Posterior cingulate gyrus (tissue), 11 donors: ENCODE measurements at regions not wholly inside any gene's neighbourhood (a gene's known extent, or its start where the extent isn't known, plus 50 kb on each side); places are given as distances from the start of the nearest gene placed in this dataset.

Experiments
- DNase-seq, 10 donors: peaks; one replicate each; pipeline versions ENCODE4 v3.0.0 to v3.0.0-alpha.2; 2020 to 2021; ENCODE audit warnings: mixed read lengths in 3 of 10
- intact Hi-C: fragments of 100-400 bp; cut with DNase I; formaldehyde crosslinking; loops from one replicate; pipeline ENCODE4 v1.15.1; 2023

DNA sequence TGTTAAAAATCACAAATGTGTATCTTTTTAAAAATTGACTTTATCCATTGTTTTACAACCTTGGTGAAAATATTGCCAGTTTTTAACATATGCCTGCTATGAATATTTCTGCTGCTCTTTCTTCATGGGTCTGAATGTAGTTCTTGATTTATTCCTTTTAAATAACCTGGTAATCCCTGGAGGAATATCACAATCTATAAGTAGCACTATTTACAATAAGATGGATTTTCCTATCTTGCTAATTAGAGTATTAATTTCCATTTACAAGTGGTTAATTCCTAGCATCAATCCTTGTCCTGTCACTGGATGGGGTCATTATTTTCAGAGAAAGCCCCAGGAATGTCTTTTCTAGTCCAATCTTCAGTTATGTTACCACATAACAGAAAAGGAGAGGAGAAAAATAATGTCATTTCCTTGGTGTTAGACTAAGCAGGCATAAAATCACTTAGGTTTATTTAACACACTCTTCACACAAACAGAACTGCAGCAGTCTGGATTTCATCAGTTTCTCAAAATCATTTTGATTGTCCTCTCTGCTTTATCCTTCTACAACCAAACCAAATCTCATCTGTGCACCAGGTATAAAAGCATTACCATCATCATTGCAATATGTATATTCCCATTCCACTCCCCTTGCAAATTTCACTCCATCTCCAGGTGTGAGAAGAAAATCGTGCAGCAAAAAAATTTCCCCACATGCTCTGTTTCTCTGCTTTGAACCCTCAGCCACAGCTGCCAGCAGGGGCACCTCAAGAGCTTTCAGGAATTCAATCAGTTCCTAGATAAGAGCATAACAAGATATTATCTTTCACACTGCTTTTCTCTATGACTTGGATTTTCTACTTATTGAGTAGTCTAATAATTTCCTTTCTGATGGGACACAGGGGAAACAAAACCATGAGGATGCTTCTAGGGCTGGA lies 204.1 kb downstream of the SEC61B start:
- intact Hi-C loops: no loop called here

DNA sequence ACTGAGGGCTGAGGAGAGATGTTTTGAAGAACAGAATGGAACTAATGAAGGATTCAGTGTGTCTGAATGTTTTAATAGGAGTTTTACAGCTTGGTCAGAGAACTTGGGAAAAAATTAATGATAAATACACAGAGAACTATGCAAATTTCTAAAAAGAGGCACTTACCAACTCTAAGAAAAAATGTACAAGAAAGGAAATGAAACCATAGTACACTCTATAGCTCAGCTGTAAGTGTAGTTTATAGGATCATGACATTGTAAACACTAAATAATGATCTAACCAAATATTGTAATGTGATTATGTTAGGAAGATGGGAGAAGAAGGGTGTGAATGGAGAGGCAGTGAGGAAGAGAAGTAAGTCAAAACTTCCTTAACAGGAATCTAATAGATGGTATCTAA lies 205.2 kb downstream of the SEC61B start:
- intact Hi-C loops: no loop called here
- no peak for DNase-seq

More for the DNA sequence above, 204.1 kb downstream of the SEC61B start:
- DNase-seq: no peak

DNA sequence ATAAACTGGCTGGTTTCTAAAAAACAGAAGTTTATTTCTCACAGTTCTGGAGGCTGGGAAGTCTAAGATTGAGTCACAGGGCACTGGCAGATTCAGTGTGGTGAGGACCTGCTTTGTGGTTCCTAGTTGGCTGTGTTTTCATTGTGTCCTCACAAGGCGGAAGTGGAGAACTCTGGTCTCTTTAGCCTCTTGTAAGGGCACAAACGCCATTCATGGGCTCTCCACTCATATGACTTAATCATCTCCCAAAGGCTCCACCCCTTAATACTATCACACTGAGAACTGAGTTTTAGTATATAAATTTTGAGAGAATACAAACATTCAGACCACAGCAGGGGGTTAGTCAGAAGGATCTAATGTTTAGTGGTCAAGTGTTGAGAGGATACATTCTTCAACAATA lies 208.2 kb downstream of the SEC61B start:
- no peak for DNase-seq
- intact Hi-C loops: no loop called here

DNA sequence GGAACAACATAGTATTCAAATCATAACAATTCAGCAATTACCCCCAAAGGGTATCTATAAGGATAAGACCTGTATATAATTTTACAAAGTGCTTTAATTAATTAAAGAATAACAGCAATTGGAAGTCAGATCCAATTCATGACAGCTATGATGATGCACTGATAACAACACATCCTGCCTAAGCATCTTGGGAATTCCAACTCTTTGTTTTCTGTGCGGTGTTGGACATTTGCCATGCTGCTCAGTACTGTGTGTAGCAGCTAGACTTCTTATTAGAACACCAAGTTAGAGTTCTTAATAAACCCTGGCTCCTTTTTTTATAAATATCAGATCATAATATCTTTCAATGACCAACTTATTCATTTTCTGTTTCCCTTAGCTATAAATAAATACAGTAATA lies 209.0 kb downstream of the SEC61B start:
- DNase-seq: no peak
- intact Hi-C loops: no loop called here

- no peak for DNase-seq
These were observed 210.0 kb downstream of the SEC61B start for GRCh38 chr9:99432075-99432474.

GRCh38 chr9:99433095-99433494 lies 211.0 kb downstream of the SEC61B start:
- no peak for DNase-seq
- intact Hi-C loops: no loop called here

More at GRCh38 chr9:99432075-99432474, 210.0 kb downstream of the SEC61B start:
- intact Hi-C loops: no loop called here

GRCh38 chr9:99433555-99433954 lies 211.5 kb downstream of the SEC61B start:
- DNase-seq: no peak
- intact Hi-C loops: no loop called here

DNA sequence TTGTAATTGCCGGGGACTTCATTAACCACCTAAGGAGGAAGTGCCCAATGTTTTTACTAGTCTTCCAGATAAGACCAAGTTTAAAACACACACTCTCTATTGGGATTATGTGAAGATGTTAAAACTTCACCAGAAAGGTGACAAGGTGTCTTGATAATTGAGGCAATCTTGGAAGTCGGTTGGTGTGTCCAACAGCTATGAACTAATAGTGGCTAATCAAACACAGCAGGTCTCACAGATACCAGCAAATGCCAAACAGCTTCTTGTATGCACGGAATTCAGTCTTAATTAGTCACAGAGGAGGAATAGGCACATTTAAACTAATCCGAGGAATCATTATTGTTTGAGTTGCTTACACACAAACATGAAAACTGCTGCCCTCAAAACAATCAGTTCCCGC lies 214.5 kb downstream of the SEC61B start:
- intact Hi-C loops: no loop called here
- no peak for DNase-seq

GRCh38 chr9:99437145-99437544 lies 215.1 kb downstream of the SEC61B start:
- no peak for DNase-seq
- intact Hi-C loops: no loop called here

GRCh38 chr9:99438596-99438995 lies 216.5 kb downstream of the SEC61B start:
- no peak for DNase-seq
- intact Hi-C loops: no loop called here

DNA sequence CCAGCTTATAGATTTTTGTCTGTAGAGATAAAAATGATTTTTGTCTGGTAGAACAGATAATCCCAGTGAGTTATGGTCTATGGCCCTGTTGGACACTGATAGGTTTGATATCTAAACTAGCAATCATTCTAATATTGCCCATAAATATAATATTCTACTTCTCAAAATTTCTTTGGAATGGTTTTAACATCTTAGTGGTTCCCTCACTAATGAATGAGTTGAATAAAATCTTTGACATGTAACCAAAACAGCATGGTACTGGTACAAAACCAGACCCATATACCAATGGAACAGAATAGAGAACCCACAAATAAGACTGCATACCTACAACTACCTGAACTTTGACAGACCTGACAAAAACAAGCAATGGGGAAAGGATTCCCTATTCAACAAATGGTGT lies 219.7 kb downstream of the SEC61B start:
- no peak for DNase-seq
- intact Hi-C loops: loop anchor here (5.0 kb wide), 1 partner anchor 50 kb away; no protein-coding TSS in a partner anchor

DNA sequence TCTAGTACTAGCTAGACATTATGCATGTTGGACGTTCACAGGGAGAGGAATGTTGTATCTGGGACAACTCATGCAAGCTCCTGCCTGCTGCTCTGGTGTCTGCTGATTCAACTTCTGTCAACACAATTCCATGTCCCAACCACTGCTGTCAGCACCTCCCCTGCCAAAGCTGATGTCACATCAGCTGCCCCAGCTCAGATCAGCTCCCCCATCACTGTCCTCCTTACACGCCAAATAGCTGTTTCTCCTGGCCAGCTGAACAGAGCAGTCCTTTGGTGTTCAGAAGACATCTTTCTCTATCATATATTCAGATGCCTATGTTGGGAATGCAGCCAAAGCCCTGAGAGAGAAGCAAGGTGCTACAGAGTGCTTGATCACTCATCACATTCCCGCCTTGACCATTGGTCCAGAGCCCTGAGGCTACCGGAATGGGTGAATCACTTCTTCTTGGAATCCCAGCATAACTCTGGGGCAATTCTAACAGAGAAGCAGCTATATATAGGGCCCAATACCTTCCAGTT lies 223.3 kb downstream of the SEC61B start:
- peak in 7 of 10 donors; percentile 17 to 89 (median 36) for DNase-seq
- intact Hi-C loops: loop anchor here (5.0 kb wide), 1 partner anchor 88 kb away; no protein-coding TSS in a partner anchor

DNA sequence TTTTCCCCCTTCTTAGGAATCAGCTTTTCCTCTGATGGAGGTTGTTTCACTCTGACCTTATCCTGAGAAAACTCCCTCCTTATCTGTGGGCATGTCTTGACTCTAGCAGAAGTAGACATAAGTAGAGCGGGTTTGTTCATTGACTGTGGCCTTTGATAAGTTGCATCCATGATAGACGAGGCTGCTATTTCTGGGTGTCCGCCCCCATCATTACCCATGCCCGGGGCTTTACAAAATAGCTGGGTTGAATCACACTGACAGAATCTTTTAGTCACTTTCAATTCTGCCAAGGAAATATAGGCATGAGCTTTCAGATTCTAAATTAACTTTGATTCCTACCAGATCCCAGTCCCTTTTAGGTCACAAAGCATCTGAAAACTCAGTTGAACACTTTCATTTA lies 223.8 kb downstream of the SEC61B start:
- DNase-seq: no peak
- intact Hi-C loops: loop anchor here (5.0 kb wide), 1 partner anchor 89 kb away; no protein-coding TSS in a partner anchor

- intact Hi-C loops: loop anchor here (5.0 kb wide), 1 partner anchor 91 kb away; no protein-coding TSS in a partner anchor
- DNase-seq: no peak
These were observed 225.9 kb downstream of the SEC61B start for GRCh38 chr9:99447951-99448350.

GRCh38 chr9:99449726-99450125 lies 227.6 kb downstream of the SEC61B start:
- intact Hi-C loops: loop anchor here (5.0 kb wide), 1 partner anchor 92 kb away; no protein-coding TSS in a partner anchor
- DNase-seq: no peak

DNA sequence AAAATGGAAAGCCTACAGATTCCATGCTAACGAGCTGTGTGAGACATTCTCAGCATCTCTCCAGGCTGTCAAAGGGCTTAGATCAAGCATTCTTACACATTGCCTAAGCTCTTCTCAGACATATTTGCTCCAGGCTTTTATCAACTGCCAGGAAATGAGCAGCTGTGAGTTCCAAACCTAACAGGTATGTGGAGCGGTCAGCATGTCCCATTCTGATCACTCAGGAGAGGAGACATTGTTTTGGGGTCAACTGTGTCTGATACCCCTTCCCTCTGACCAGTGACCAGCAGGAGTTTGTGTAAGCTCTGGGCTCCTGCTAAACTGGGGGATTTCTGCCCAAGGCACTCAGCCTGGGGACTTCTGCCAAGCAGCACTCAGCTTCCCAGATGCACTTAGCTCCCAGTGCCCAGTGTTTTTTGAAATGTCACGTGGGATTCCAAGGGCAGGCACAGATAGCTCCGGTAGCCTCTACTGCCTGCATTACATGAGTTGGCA lies 229.1 kb downstream of the SEC61B start:
- intact Hi-C loops: no loop called here
- DNase-seq: peak in 8 of 10 donors; percentile 11 to 86 (median 27)

DNA sequence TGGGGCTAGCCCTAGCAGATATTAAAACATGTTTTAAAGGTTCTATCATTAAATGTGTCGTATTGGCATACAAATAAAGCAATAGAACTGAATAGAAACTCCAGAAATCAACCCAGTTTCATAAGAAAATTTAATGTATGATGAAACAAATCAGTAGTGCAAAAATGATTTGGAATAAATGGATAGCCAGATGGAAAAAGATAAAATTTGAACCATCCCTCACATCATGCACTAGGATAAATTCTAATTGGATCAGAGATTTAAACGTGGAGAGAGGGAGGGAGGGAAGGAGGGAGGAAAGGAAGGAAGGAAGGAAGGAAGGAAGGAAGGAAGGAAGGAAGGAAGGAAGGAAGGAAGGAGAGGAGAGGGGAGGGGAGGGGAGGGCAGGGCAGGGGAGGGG lies 235.3 kb downstream of the SEC61B start:
- intact Hi-C loops: loop anchor here (5.0 kb wide), 1 partner anchor 225 kb away; no protein-coding TSS in a partner anchor
- no peak for DNase-seq

GRCh38 chr9:99457981-99458380 lies 235.9 kb downstream of the SEC61B start:
- intact Hi-C loops: loop anchor here (5.0 kb wide), 1 partner anchor 224 kb away; no protein-coding TSS in a partner anchor
- DNase-seq: no peak

- intact Hi-C loops: loop anchor here (5.0 kb wide), 1 partner anchor 222 kb away; no protein-coding TSS in a partner anchor
- DNase-seq: peak in 1 of 10 donors; percentile 75
These were observed 237.8 kb downstream of the SEC61B start for GRCh38 chr9:99459919-99460318.

GRCh38 chr9:99463131-99463530 lies 241.0 kb downstream of the SEC61B start:
- intact Hi-C loops: no loop called here
- DNase-seq: no peak

GRCh38 chr9:99464568-99464967 lies 242.5 kb downstream of the SEC61B start:
- intact Hi-C loops: no loop called here
- no peak for DNase-seq
